CD14-positive monocyte (primary cell): ENCODE measurements at regions not wholly inside any gene's neighbourhood (a gene's known extent, or its start where the extent isn't known, plus 50 kb on each side); places are given as distances from the start of the nearest gene placed in this dataset.
A peak's percentile ranks its signal among the peaks of the same experiment; 100 is the strongest.

Source experiments
- DNase-seq, 3 donors: peaks; one replicate each; pipeline ENCODE4 v3.0.0-alpha.2; 2011 to 2022
- H2AFZ ChIP-seq: 2 replicates; pipeline ENCODE4 v1.6.0; 2012; ENCODE audit warnings: mild to moderate bottlenecking, low read depth, low read length, inconsistent platforms; ENCODE audit not compliant: insufficient read depth, poor library complexity, severe bottlenecking
- H3K27ac ChIP-seq, 2 donors: 1 replicate in 1 of 2; 2 replicates in 1 of 2; pipeline ENCODE4 v1.5.1; 2012 to 2013; ENCODE audit warnings: low read length in 2 of 2, control low read depth in 1 of 2, inconsistent platforms in 1 of 2, low read depth in 1 of 2, mild to moderate bottlenecking in 1 of 2
- H3K27me3 ChIP-seq, 2 donors: one replicate each; pipeline versions ENCODE4 v1.6.0 to v1.6.1; 2011 to 2013; ENCODE audit warnings: low read length in 2 of 2; ENCODE audit not compliant: control insufficient read depth in 2 of 2, insufficient read depth in 2 of 2
- H3K36me3 ChIP-seq, 2 donors: replicated peaks in 1 of 2; 1 replicate in 1 of 2; 2 replicates in 1 of 2; pipeline versions ENCODE4 v1.5.1 to v1.6.1; 2012 to 2013; ENCODE audit warnings: low read length in 2 of 2, control low read depth in 1 of 2, inconsistent platforms in 1 of 2, mild to moderate bottlenecking in 1 of 2; ENCODE audit not compliant: insufficient read depth in 2 of 2, control insufficient read depth in 1 of 2
- H3K4me1 ChIP-seq, 2 donors: 1 replicate in 1 of 2; 2 replicates in 1 of 2; pipeline versions ENCODE4 v1.5.1 to v1.6.1; 2012 to 2013; ENCODE audit warnings: low read length in 2 of 2, control low read depth in 1 of 2, inconsistent platforms in 1 of 2, mild to moderate bottlenecking in 1 of 2, moderate library complexity in 1 of 2; ENCODE audit not compliant: insufficient read depth in 2 of 2, control insufficient read depth in 1 of 2
- H3K4me2 ChIP-seq: replicated peaks from 2 replicates; pipeline ENCODE3; 2012; ENCODE audit warnings: low read length, moderate library complexity, mild to moderate bottlenecking; ENCODE audit not compliant: poor library complexity, severe bottlenecking; ENCODE audit errors: extremely low read depth
- H3K4me3 ChIP-seq, 3 experiments: fragments of 200-600 bp in 1 of 3; sonication (generic) in 1 of 3; replicated peaks in 1 of 3; 1 replicate in 2 of 3; 2 replicates in 1 of 3; pipeline ENCODE4 v1.5.1; 2011 to 2013; ENCODE audit warnings: low read length in 3 of 3, mild to moderate bottlenecking in 3 of 3, control low read depth in 2 of 3, low read depth in 2 of 3, inconsistent platforms in 1 of 3, moderate library complexity in 1 of 3
- H3K79me2 ChIP-seq: 2 replicates; pipeline ENCODE4 v1.6.0; 2012; ENCODE audit warnings: mild to moderate bottlenecking, control low read depth, inconsistent platforms, low read length, moderate library complexity; ENCODE audit not compliant: insufficient read depth
- H3K9ac ChIP-seq: 2 replicates; pipeline ENCODE4 v1.6.0; 2017; ENCODE audit warnings: low read length, mild to moderate bottlenecking; ENCODE audit not compliant: insufficient read depth, poor library complexity, severe bottlenecking
- H3K9me3 ChIP-seq, 2 donors: replicated peaks in 1 of 2; 1 replicate in 1 of 2; 2 replicates in 1 of 2; pipeline versions ENCODE4 v1.5.1 to v1.6.1; 2012 to 2013; ENCODE audit warnings: low read length in 2 of 2, control low read depth in 1 of 2; ENCODE audit not compliant: control insufficient read depth in 1 of 2, insufficient read depth in 1 of 2
- H4K20me1 ChIP-seq: 2 replicates; pipeline ENCODE4 v1.6.0; 2012; ENCODE audit warnings: mild to moderate bottlenecking, low read length, control low read depth, moderate library complexity; ENCODE audit not compliant: insufficient read depth
- H3K27ac Mint-ChIP-seq, 7 donors: one replicate each; pipeline ENCODE4 v1.8.0; 2020; ENCODE audit warnings: mild to moderate bottlenecking in 7 of 7, mixed read lengths in 7 of 7, moderate library complexity in 6 of 7, inconsistent platforms in 2 of 7
- H3K27me3 Mint-ChIP-seq, 3 donors: one replicate each; pipeline ENCODE4 v1.8.0; 2021 to 2022; ENCODE audit warnings: low read depth in 3 of 3, mild to moderate bottlenecking in 3 of 3, mixed read lengths in 3 of 3, moderate library complexity in 3 of 3, inconsistent platforms in 1 of 3
- H3K36me3 Mint-ChIP-seq, 2 donors: one replicate each; pipeline ENCODE4 v1.8.0; 2020; ENCODE audit warnings: mixed read lengths in 2 of 2, inconsistent platforms in 1 of 2, mild to moderate bottlenecking in 1 of 2
- H3K4me1 Mint-ChIP-seq: one replicate; pipeline ENCODE4 v1.8.0; 2020; ENCODE audit warnings: mild to moderate bottlenecking, mixed read lengths
- H3K4me3 Mint-ChIP-seq, 2 donors: one replicate each; pipeline ENCODE4 v1.8.0; 2020; ENCODE audit warnings: mild to moderate bottlenecking in 2 of 2, mixed read lengths in 2 of 2, moderate library complexity in 1 of 2
- H3K9me3 Mint-ChIP-seq, 7 donors: one replicate each; pipeline ENCODE4 v1.8.0; 2020 to 2022; ENCODE audit warnings: mixed read lengths in 7 of 7, mild to moderate bottlenecking in 6 of 7, moderate library complexity in 6 of 7, inconsistent platforms in 2 of 7
- WGBS: methylation state at CpG from one replicate; pipeline ENCODE4 v1.1.5; 2013; ENCODE audit warnings: missing lambda C conversion rate; ENCODE audit not compliant: insufficient coverage; 5-methylcytosine and 5-hydroxymethylcytosine counted together
- intact Hi-C, 2 donors: fragments of 100-400 bp; cut with micrococcal nuclease; formaldehyde crosslinking; loops; one replicate each; pipeline versions ENCODE4 v1.15.0 to v1.15.1; 2023
- TF ChIP-seq, protein P1 (sequence below): fragments of 200-600 bp; IDR thresholded peaks from one replicate; pipeline ENCODE4 v1.8.0; 2022; ENCODE audit warnings: antibody characterized with exemption, mild to moderate bottlenecking

GRCh38 chr11:95379479-95379878 is 148.5 kb upstream of the SESN3 start:
- no peaks in the 10 kb centered on the region for H3K36me3 Mint-ChIP-seq
- H4K20me1 ChIP-seq = no peaks in the 10 kb centered on the region
- peaks cover 6% of the 10 kb centered on the region for H3K4me1 Mint-ChIP-seq
- no peak overlapping the region for H3K9ac ChIP-seq
- no peak for DNase-seq
- intact Hi-C loops = no loop called here
- no peak overlapping the region for H3K27ac Mint-ChIP-seq
- no peaks in the 10 kb centered on the region for H3K9me3 ChIP-seq
- H2AFZ ChIP-seq = no peak overlapping the region
- no peaks in the 10 kb centered on the region for H3K27me3 ChIP-seq
- no peak overlapping the region for H3K4me2 ChIP-seq
- H3K27me3 Mint-ChIP-seq = peaks cover 0 to 5% (median 1%) of the 10 kb centered on the region in 3 donors
- TF ChIP-seq, protein P1, sequence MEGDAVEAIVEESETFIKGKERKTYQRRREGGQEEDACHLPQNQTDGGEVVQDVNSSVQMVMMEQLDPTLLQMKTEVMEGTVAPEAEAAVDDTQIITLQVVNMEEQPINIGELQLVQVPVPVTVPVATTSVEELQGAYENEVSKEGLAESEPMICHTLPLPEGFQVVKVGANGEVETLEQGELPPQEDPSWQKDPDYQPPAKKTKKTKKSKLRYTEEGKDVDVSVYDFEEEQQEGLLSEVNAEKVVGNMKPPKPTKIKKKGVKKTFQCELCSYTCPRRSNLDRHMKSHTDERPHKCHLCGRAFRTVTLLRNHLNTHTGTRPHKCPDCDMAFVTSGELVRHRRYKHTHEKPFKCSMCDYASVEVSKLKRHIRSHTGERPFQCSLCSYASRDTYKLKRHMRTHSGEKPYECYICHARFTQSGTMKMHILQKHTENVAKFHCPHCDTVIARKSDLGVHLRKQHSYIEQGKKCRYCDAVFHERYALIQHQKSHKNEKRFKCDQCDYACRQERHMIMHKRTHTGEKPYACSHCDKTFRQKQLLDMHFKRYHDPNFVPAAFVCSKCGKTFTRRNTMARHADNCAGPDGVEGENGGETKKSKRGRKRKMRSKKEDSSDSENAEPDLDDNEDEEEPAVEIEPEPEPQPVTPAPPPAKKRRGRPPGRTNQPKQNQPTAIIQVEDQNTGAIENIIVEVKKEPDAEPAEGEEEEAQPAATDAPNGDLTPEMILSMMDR = no peak
- no peaks in the 10 kb centered on the region for H3K36me3 ChIP-seq
- no peak overlapping the region for H3K4me3 Mint-ChIP-seq
- no peaks in the 10 kb centered on the region for H3K79me2 ChIP-seq
- H3K27ac ChIP-seq = no peak overlapping the region
- H3K9me3 Mint-ChIP-seq = peaks cover 0 to 3% (median 0%) of the 10 kb centered on the region in 7 donors
- H3K4me3 ChIP-seq = no peak overlapping the region
- no peaks in the 10 kb centered on the region for H3K4me1 ChIP-seq

DNA sequence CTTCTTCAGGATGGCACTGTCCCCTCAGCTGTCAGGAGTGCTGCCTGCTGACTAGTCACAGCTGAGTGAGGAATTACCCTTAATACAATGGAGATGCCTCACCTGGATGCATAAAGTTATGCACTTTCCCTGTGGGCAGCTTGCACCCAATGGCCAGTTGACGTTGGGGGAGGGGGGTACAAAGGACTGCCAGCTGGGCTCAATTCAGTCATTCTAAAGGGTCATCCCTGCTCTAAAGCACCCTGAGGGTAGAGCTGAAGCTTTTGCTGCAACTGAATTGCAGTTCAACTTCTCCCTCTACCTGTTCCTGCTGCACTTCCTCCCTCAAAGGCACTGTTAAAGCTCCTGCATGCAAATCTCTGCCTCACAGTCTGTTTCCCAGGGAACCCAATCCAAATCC is 147.8 kb upstream of the SESN3 start:
- H3K9ac ChIP-seq = no peak overlapping the region
- no peaks in the 10 kb centered on the region for H3K27me3 ChIP-seq
- no peak overlapping the region for H3K4me2 ChIP-seq
- H3K9me3 Mint-ChIP-seq = peaks cover 0 to 3% (median 0%) of the 10 kb centered on the region in 7 donors
- no peak overlapping the region for H3K4me3 ChIP-seq
- H3K27ac Mint-ChIP-seq = peak overlapping the region in 1 of 7 donors; percentile 37
- no peaks in the 10 kb centered on the region for H3K79me2 ChIP-seq
- peaks cover 8% of the 10 kb centered on the region for H3K4me1 Mint-ChIP-seq
- no peaks in the 10 kb centered on the region for H3K36me3 Mint-ChIP-seq
- TF ChIP-seq, protein P1 = no peak
- H3K4me3 Mint-ChIP-seq = no peak overlapping the region
- H4K20me1 ChIP-seq = no peaks in the 10 kb centered on the region
- intact Hi-C loops = no loop called here
- no peaks in the 10 kb centered on the region for H3K36me3 ChIP-seq
- no peaks in the 10 kb centered on the region for H3K9me3 ChIP-seq
- no peak for DNase-seq
- peaks cover 0 to 1% (median 1%) of the 10 kb centered on the region in 3 donors for H3K27me3 Mint-ChIP-seq
- no peaks in the 10 kb centered on the region for H3K4me1 ChIP-seq
- WGBS = no CpG with 5 or more reads among the region's 1 CpG
- H2AFZ ChIP-seq = no peak overlapping the region
- H3K27ac ChIP-seq = no peak overlapping the region
